GM23338 (cell line): ENCODE measurements at regions not wholly inside any gene's neighbourhood (a gene's known extent, or its start where the extent isn't known, plus 50 kb on each side); places are given as distances from the start of the nearest gene placed in this dataset.
A peak's percentile ranks its signal among the peaks of the same experiment; 100 is the strongest.

ENCODE experiments used
- ATAC-seq: fragments of 200-7000 bp; cut with Tn5 transposase; 3 replicates; pipeline ENCODE4 v1.9.1; 2020
- DNase-seq: peaks from one replicate; pipeline ENCODE4 v3.0.0-alpha.2; 2015; ENCODE audit warnings: low spot score
- H2AFZ ChIP-seq: fragments of 200-600 bp; sonication (generic); 2 replicates; pipeline ENCODE4 v1.8.0; 2016; ENCODE audit warnings: antibody characterized with exemption, mild to moderate bottlenecking, moderate library complexity
- H3F3A ChIP-seq: fragments of 200-600 bp; sonication (generic); replicated peaks from 2 replicates; pipeline ENCODE4 v1.8.0; 2017; ENCODE audit warnings: antibody characterized with exemption, mixed run types, low read depth
- H3K27ac ChIP-seq: fragments of 200-600 bp; sonication (generic); 2 replicates; pipeline ENCODE4 v1.6.1; 2016; ENCODE audit warnings: low read depth
- H3K27me3 ChIP-seq: fragments of 200-600 bp; sonication (generic); 2 replicates; pipeline ENCODE4 v1.8.0; 2016; ENCODE audit warnings: mild to moderate bottlenecking, mixed run types, moderate library complexity; ENCODE audit not compliant: insufficient read depth
- H3K36me3 ChIP-seq: fragments of 200-600 bp; sonication (generic); 2 replicates; pipeline ENCODE4 v1.8.0; 2016; ENCODE audit warnings: mild to moderate bottlenecking; ENCODE audit not compliant: insufficient read depth
- H3K4me1 ChIP-seq: fragments of 200-600 bp; sonication (generic); 2 replicates; pipeline ENCODE4 v1.8.0; 2016; ENCODE audit warnings: mild to moderate bottlenecking, moderate library complexity; ENCODE audit not compliant: insufficient read depth
- H3K4me2 ChIP-seq: fragments of 200-600 bp; sonication (generic); 2 replicates; pipeline ENCODE4 v1.7.1; 2017; ENCODE audit warnings: mixed run types
- H3K4me3 ChIP-seq: fragments of 200-600 bp; sonication (generic); 2 replicates; pipeline ENCODE4 v1.6.1; 2016; ENCODE audit warnings: mixed run types
- H3K79me2 ChIP-seq: fragments of 200-600 bp; sonication (generic); replicated peaks from 2 replicates; pipeline ENCODE4 v1.8.0; 2017; ENCODE audit warnings: mild to moderate bottlenecking; ENCODE audit not compliant: insufficient read depth
- H3K9me2 ChIP-seq: fragments of 200-600 bp; sonication (generic); 2 replicates; pipeline ENCODE4 v1.8.0; 2017; ENCODE audit not compliant: insufficient read depth
- H4K20me1 ChIP-seq: fragments of 200-600 bp; sonication (generic); replicated peaks from 2 replicates; pipeline ENCODE4 v1.8.0; 2017; ENCODE audit warnings: mild to moderate bottlenecking; ENCODE audit not compliant: insufficient read depth
- H3K27ac Mint-ChIP-seq: 2 replicates; pipeline ENCODE4 v1.8.0; 2020; ENCODE audit warnings: inconsistent platforms, mild to moderate bottlenecking, moderate library complexity, mixed read lengths
- H3K27me3 Mint-ChIP-seq: 3 replicates; pipeline ENCODE4 v1.8.0; 2022; ENCODE audit warnings: low read depth, mild to moderate bottlenecking, moderate library complexity, mixed read lengths, inconsistent platforms; ENCODE audit not compliant: insufficient read depth, poor library complexity
- H3K36me3 Mint-ChIP-seq: 3 replicates; pipeline ENCODE4 v1.8.0; 2021; ENCODE audit warnings: low read depth, mild to moderate bottlenecking, inconsistent platforms, moderate library complexity, mixed read lengths
- H3K4me1 Mint-ChIP-seq: 3 replicates; pipeline ENCODE4 v1.8.0; 2020; ENCODE audit warnings: mild to moderate bottlenecking, inconsistent platforms, mixed read lengths
- H3K4me3 Mint-ChIP-seq: 3 replicates; pipeline ENCODE4 v1.8.0; 2021; ENCODE audit warnings: moderate library complexity, mild to moderate bottlenecking, inconsistent platforms, mixed read lengths
- H3K9me3 Mint-ChIP-seq: 3 replicates; pipeline ENCODE4 v1.8.0; 2020; ENCODE audit warnings: moderate library complexity, mild to moderate bottlenecking, inconsistent platforms, mixed read lengths
- CREB1 ChIP-seq: fragments of 250-450 bp; sonication (Bioruptor Pico); IDR thresholded peaks from 2 replicates; pipeline ENCODE4 v1.5.0; 2020; ENCODE audit warnings: low read depth, mild to moderate bottlenecking, moderate library complexity
- EZH2 ChIP-seq: fragments of 200-600 bp; sonication (generic); IDR thresholded peaks from one replicate; pipeline ENCODE4 v1.8.0; 2017; ENCODE audit warnings: antibody characterized with exemption, mild to moderate bottlenecking, low read depth; ENCODE audit not compliant: unreplicated experiment
- JUNB ChIP-seq: IDR thresholded peaks from one replicate; pipeline ENCODE4 v1.6.1; 2016; ENCODE audit warnings: antibody characterized with exemption; ENCODE audit not compliant: unreplicated experiment
- POLR2AphosphoS5 ChIP-seq: IDR thresholded peaks from 2 replicates; pipeline ENCODE4 v1.6.1; 2016; ENCODE audit warnings: antibody characterized with exemption, low read depth
- STAT1 ChIP-seq: IDR thresholded peaks from one replicate; pipeline ENCODE4 v1.6.1; 2016; ENCODE audit warnings: antibody characterized with exemption; ENCODE audit not compliant: unreplicated experiment
- ZNF114 ChIP-seq: fragments of 250-450 bp; sonication (Bioruptor Pico); IDR thresholded peaks from 2 replicates; pipeline ENCODE4 v1.5.0; 2020; ENCODE audit warnings: mild to moderate bottlenecking, moderate library complexity
- ZNF462 ChIP-seq: fragments of 250-450 bp; sonication (Bioruptor Pico); IDR thresholded peaks from 2 replicates; pipeline ENCODE4 v1.5.0; 2020; ENCODE audit warnings: mild to moderate bottlenecking, moderate library complexity
- TF ChIP-seq, protein P1 (sequence below): IDR thresholded peaks from one replicate; pipeline ENCODE4 v1.6.1; 2018; ENCODE audit warnings: antibody characterized with exemption; ENCODE audit not compliant: unreplicated experiment
- TF ChIP-seq, protein P2 (sequence below), 2 experiments: fragments of 200-600 bp in 1 of 2; sonication (generic) in 1 of 2; conservative IDR thresholded peaks; 2 replicates each; pipeline versions ENCODE4 v1.5.1 to v1.6.1; 2016 to 2017; ENCODE audit warnings: antibody characterized with exemption in 2 of 2, low read depth in 2 of 2, mild to moderate bottlenecking in 2 of 2, moderate library complexity in 1 of 2
- TF ChIP-seq, protein P3 (sequence below): IDR thresholded peaks from 2 replicates; pipeline ENCODE4 v1.6.1; 2016; ENCODE audit warnings: antibody characterized with exemption

GRCh38 chr12:115620816-115621215 is 656.7 kb downstream of the MED13L start (continued):
- TF ChIP-seq, protein P1, sequence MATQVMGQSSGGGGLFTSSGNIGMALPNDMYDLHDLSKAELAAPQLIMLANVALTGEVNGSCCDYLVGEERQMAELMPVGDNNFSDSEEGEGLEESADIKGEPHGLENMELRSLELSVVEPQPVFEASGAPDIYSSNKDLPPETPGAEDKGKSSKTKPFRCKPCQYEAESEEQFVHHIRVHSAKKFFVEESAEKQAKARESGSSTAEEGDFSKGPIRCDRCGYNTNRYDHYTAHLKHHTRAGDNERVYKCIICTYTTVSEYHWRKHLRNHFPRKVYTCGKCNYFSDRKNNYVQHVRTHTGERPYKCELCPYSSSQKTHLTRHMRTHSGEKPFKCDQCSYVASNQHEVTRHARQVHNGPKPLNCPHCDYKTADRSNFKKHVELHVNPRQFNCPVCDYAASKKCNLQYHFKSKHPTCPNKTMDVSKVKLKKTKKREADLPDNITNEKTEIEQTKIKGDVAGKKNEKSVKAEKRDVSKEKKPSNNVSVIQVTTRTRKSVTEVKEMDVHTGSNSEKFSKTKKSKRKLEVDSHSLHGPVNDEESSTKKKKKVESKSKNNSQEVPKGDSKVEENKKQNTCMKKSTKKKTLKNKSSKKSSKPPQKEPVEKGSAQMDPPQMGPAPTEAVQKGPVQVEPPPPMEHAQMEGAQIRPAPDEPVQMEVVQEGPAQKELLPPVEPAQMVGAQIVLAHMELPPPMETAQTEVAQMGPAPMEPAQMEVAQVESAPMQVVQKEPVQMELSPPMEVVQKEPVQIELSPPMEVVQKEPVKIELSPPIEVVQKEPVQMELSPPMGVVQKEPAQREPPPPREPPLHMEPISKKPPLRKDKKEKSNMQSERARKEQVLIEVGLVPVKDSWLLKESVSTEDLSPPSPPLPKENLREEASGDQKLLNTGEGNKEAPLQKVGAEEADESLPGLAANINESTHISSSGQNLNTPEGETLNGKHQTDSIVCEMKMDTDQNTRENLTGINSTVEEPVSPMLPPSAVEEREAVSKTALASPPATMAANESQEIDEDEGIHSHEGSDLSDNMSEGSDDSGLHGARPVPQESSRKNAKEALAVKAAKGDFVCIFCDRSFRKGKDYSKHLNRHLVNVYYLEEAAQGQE = no peak
- TF ChIP-seq, protein P2, sequence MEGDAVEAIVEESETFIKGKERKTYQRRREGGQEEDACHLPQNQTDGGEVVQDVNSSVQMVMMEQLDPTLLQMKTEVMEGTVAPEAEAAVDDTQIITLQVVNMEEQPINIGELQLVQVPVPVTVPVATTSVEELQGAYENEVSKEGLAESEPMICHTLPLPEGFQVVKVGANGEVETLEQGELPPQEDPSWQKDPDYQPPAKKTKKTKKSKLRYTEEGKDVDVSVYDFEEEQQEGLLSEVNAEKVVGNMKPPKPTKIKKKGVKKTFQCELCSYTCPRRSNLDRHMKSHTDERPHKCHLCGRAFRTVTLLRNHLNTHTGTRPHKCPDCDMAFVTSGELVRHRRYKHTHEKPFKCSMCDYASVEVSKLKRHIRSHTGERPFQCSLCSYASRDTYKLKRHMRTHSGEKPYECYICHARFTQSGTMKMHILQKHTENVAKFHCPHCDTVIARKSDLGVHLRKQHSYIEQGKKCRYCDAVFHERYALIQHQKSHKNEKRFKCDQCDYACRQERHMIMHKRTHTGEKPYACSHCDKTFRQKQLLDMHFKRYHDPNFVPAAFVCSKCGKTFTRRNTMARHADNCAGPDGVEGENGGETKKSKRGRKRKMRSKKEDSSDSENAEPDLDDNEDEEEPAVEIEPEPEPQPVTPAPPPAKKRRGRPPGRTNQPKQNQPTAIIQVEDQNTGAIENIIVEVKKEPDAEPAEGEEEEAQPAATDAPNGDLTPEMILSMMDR (conservative IDR thresholded peaks at IDR 0.05; ENCODE audit: low read depth in 2 of 2) = no peak
- TF ChIP-seq, protein P3, sequence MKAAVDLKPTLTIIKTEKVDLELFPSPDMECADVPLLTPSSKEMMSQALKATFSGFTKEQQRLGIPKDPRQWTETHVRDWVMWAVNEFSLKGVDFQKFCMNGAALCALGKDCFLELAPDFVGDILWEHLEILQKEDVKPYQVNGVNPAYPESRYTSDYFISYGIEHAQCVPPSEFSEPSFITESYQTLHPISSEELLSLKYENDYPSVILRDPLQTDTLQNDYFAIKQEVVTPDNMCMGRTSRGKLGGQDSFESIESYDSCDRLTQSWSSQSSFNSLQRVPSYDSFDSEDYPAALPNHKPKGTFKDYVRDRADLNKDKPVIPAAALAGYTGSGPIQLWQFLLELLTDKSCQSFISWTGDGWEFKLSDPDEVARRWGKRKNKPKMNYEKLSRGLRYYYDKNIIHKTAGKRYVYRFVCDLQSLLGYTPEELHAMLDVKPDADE = no peak
- TF ChIP-seq POLR2AphosphoS5 (no peak), JUNB (no peak), ZNF114 (CRISPR knock-in tag) (no peak)

GRCh38 chr12:115619889-115620288 is 657.6 kb downstream of the MED13L start:
- H3K27ac Mint-ChIP-seq = no peak overlapping the region
- H3K27me3 ChIP-seq = no peaks in the 10 kb centered on the region
- H3K4me2 ChIP-seq = no peak overlapping the region
- no peaks in the 10 kb centered on the region for H3K79me2 ChIP-seq
- peak; percentile 56 for ATAC-seq
- H3K4me3 ChIP-seq = no peak overlapping the region
- no peak overlapping the region for H3K4me3 Mint-ChIP-seq
- no peak overlapping the region for H3K27ac ChIP-seq
- H3K9me2 ChIP-seq = no peaks in the 10 kb centered on the region
- TF ChIP-seq CREB1 (CRISPR knock-in tag) (no peak), STAT1 (no peak), JUNB (no peak), ZNF462 (CRISPR knock-in tag) (no peak), EZH2 (no peak), ZNF114 (CRISPR knock-in tag) (no peak)
- TF ChIP-seq, protein P2 (conservative IDR thresholded peaks at IDR 0.05; ENCODE audit: low read depth in 2 of 2) = no peak
- no peaks in the 10 kb centered on the region for H3K4me1 Mint-ChIP-seq
- no peaks in the 10 kb centered on the region for H4K20me1 ChIP-seq
- peaks cover 3% of the 10 kb centered on the region; the same call in 2 of the 3 replicates for H3K36me3 Mint-ChIP-seq
- no peaks in the 10 kb centered on the region for H3F3A ChIP-seq
- no peak for DNase-seq
- H3K36me3 ChIP-seq = no peaks in the 10 kb centered on the region
- peaks cover 4% of the 10 kb centered on the region; the same call in 1 of the 2 replicates for H3K4me1 ChIP-seq
- 0 out of 2 replicates have a peak overlapping the region, but pooled peaks have one; percentile 80 for H2AFZ ChIP-seq
- H3K27me3 Mint-ChIP-seq = peaks cover 4% of the 10 kb centered on the region
- peaks cover 9% of the 10 kb centered on the region; the same call in 1 of the 3 replicates for H3K9me3 Mint-ChIP-seq
